HCT116 (cell line): ENCODE measurements at regions not wholly inside any gene's neighbourhood (a gene's known extent, or its start where the extent isn't known, plus 50 kb on each side); places are given as distances from the start of the nearest gene placed in this dataset.

Experiments used
- ATAC-seq: fragments of 200-7000 bp; cut with Tn5 transposase; 2 replicates; pipeline ENCODE4 v1.9.1; 2020; ENCODE audit warnings: mild to moderate bottlenecking, moderate library complexity
- BruUV-seq: library from RNA; stranded (reverse); fragments of 400-500 nt; replicated peaks from 2 replicates; lab custom pipeline; 2021; lab: Mats Ljungman, UMichigan
- CTCF ChIA-PET: fragments of 300-600 bp; sonication (Branson Sonifier 250); formaldehyde crosslinking; loops from one replicate; lab custom pipeline; 2021; ENCODE audit warnings: antibody characterized with exemption; lab: Charles Lee
- POLR2A ChIA-PET: fragments of 300-600, 350-600 bp; sonication (Branson Sonifier 250); formaldehyde crosslinking; loops from one replicate; lab custom pipeline; 2021; ENCODE audit warnings: antibody characterized with exemption; lab: Charles Lee
- RAD21 ChIA-PET, 2 experiments: fragments of 300-600 bp; sonication (Branson Sonifier 250); formaldehyde crosslinking; loops; one replicate each; lab custom pipeline; 2023; ENCODE audit warnings: low total read pairs in 2 of 2; ENCODE audit not compliant: uncharacterized antibody in 2 of 2, unreplicated experiment in 2 of 2, low non-redundant PET in 1 of 2; lab: Charles Lee
- DNase-seq: peaks from one replicate; pipeline ENCODE4 v3.0.0-alpha.2; 2010; ENCODE audit warnings: low read depth, low spot score
- H2AFZ ChIP-seq: fragments of 200-600 bp; shearing (Covaris generic), sonication (generic); 2 replicates; pipeline ENCODE4 v1.6.1; 2017; ENCODE audit warnings: low read depth, mixed run types, mixed read lengths, antibody characterized with exemption, low read length; ENCODE audit not compliant: poor library complexity, severe bottlenecking
- H3K27ac ChIP-seq: 2 replicates; pipeline ENCODE4 v1.5.1; 2012; ENCODE audit warnings: low read depth, low read length
- H3K27me3 ChIP-seq: fragments of 200-600 bp; sonication (generic); 2 replicates; pipeline ENCODE4 v1.6.1; 2016; ENCODE audit warnings: mixed run types, low read length, mixed read lengths; ENCODE audit not compliant: insufficient read depth
- H3K36me3 ChIP-seq, 2 experiments: fragments of 200-500 bp in 1 of 2; fragments of 200-600 bp in 1 of 2; sonication (Bioruptor generic) in 1 of 2; sonication (generic) in 1 of 2; 2 replicates each; pipeline versions ENCODE4 v1.5.1 to v1.6.1; 2014 to 2016; ENCODE audit warnings: low read length in 2 of 2, inconsistent platforms in 1 of 2, mixed read lengths in 1 of 2, mixed run types in 1 of 2; ENCODE audit not compliant: insufficient read depth in 2 of 2, control insufficient read depth in 1 of 2
- H3K4me1 ChIP-seq, 2 experiments: fragments of 200-600 bp in 1 of 2; sonication (generic) in 1 of 2; 2 replicates each; pipeline versions ENCODE4 v1.5.1 to v1.6.1; 2012 to 2017; ENCODE audit warnings: low read length in 2 of 2, inconsistent platforms in 1 of 2, mild to moderate bottlenecking in 1 of 2, mixed read lengths in 1 of 2, mixed run types in 1 of 2, moderate library complexity in 1 of 2; ENCODE audit not compliant: insufficient read depth in 2 of 2, control insufficient read depth in 1 of 2
- H3K4me2 ChIP-seq: fragments of 200-600 bp; sonication (generic); 2 replicates; pipeline ENCODE4 v1.6.1; 2017; ENCODE audit warnings: mixed run types, low read length, mixed read lengths
- H3K4me3 ChIP-seq, 2 experiments: fragments of 200-600 bp in 1 of 2; sonication (generic) in 1 of 2; replicated peaks in 1 of 2; 2 replicates each; pipeline ENCODE4 v1.5.1; 2011 to 2016; ENCODE audit warnings: low read length in 2 of 2, control low read depth in 1 of 2, low read depth in 1 of 2, mild to moderate bottlenecking in 1 of 2, mixed read lengths in 1 of 2, mixed run types in 1 of 2
- H3K79me2 ChIP-seq: fragments of 200-600 bp; sonication (generic); 2 replicates; pipeline ENCODE4 v1.6.1; 2017; ENCODE audit warnings: mild to moderate bottlenecking, mixed run types, low read length, moderate library complexity, mixed read lengths; ENCODE audit not compliant: insufficient read depth
- H3K9ac ChIP-seq: fragments of 200-600 bp; sonication (generic); 2 replicates; pipeline ENCODE4 v1.6.1; 2016; ENCODE audit warnings: low read length, mixed read lengths
- H3K9me2 ChIP-seq: fragments of 200-600 bp; sonication (generic), shearing (Covaris generic); 2 replicates; pipeline ENCODE4 v1.6.1; 2017; ENCODE audit warnings: mixed run types, mild to moderate bottlenecking, moderate library complexity; ENCODE audit not compliant: insufficient read depth
- H3K9me3 ChIP-seq, 2 experiments: fragments of 200-500 bp in 1 of 2; fragments of 200-600 bp in 1 of 2; sonication (Bioruptor generic) in 1 of 2; sonication (generic) in 1 of 2; 2 replicates each; pipeline ENCODE4 v1.6.1; 2014 to 2017; ENCODE audit warnings: low read length in 2 of 2, mixed read lengths in 2 of 2, inconsistent platforms in 1 of 2, low read depth in 1 of 2, mild to moderate bottlenecking in 1 of 2, mixed run types in 1 of 2, moderate library complexity in 1 of 2; ENCODE audit not compliant: control insufficient read depth in 1 of 2, insufficient read depth in 1 of 2
- H4K20me1 ChIP-seq: fragments of 200-600 bp; sonication (generic), shearing (Covaris generic); 2 replicates; pipeline ENCODE4 v1.6.1; 2017; ENCODE audit warnings: mixed run types, mild to moderate bottlenecking, moderate library complexity; ENCODE audit not compliant: insufficient read depth
- CEBPB ChIP-seq: IDR thresholded peaks from 2 replicates; pipeline ENCODE4 v1.6.1; 2012; ENCODE audit warnings: low read depth
- CTCF ChIP-seq, 3 experiments: fragments of 200-600 bp in 1 of 3; sonication (generic) in 1 of 3; IDR thresholded peaks in 2 of 3; conservative IDR thresholded peaks in 1 of 3; 2 replicates each; pipeline ENCODE4 v1.5.1; 2012 to 2017; ENCODE audit warnings: low read depth in 2 of 3, low read length in 2 of 3, antibody characterized with exemption in 1 of 3, borderline replicate concordance in 1 of 3, control low read depth in 1 of 3, mild to moderate bottlenecking in 1 of 3, mixed read lengths in 1 of 3, mixed run types in 1 of 3, moderate library complexity in 1 of 3; ENCODE audit not compliant: insufficient read depth in 1 of 3
- EGR1 ChIP-seq: IDR thresholded peaks from 2 replicates; pipeline ENCODE4 v1.6.1; 2012; ENCODE audit warnings: low read depth
- JUND ChIP-seq: IDR thresholded peaks from 2 replicates; pipeline ENCODE4 v1.6.1; 2012
- SIN3A ChIP-seq: IDR thresholded peaks from 2 replicates; pipeline ENCODE4 v1.6.1; 2012; ENCODE audit warnings: low read depth
- SP1 ChIP-seq: IDR thresholded peaks from 2 replicates; pipeline ENCODE4 v1.6.1; 2012; ENCODE audit warnings: low read depth
- TCF7L2 ChIP-seq: IDR thresholded peaks from 2 replicates; pipeline ENCODE4 v1.7.0; 2011; ENCODE audit warnings: borderline replicate concordance, inconsistent platforms; ENCODE audit not compliant: insufficient read depth, insufficient read length; ENCODE audit errors: extremely low read depth
- ZFX ChIP-seq: fragments of 450-650 bp; IDR thresholded peaks from 2 replicates; pipeline ENCODE4 v1.6.1; 2017
- intact Hi-C: fragments of 100-400 bp; cut with micrococcal nuclease; formaldehyde crosslinking; loops from 2 replicates; pipeline ENCODE4 v1.10.0; 2022
- TF ChIP-seq, protein P1 (sequence below): IDR thresholded peaks from 2 replicates; pipeline ENCODE4 v1.6.1; 2011; ENCODE audit warnings: mild to moderate bottlenecking, low read length, moderate library complexity; ENCODE audit not compliant: insufficient replicate concordance; ENCODE audit errors: extremely low read depth
- TF ChIP-seq, protein P2 (sequence below): IDR thresholded peaks from 2 replicates; pipeline ENCODE4 v1.6.1; 2012

DNA sequence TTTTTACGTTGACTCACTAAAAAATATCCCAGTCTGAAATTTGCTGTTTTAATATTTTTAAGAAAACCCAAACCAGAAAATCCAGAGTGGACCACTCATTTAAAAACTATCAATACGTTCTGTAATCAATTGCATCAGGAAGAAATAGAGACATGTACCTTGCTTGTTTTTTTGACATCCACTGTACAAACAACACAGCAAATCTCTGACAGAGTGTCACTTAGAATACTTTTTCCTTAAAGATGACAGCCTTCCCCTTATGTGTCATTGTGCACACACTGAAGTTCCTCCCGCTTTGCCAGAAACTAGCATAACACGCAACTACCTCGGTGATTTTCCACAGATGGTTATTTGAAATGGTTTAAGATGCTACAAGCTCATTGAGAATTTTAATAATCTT, 321.7 kb upstream of the PFKP start:
- Histone ChIP-seq H3K9me2 (no peaks in the 10 kb centered on the region), H3K27ac (no peak overlapping the region), H3K9ac (no peak overlapping the region), H3K4me3 (no peak overlapping the region), H3K36me3 (no peaks in the 10 kb centered on the region), H3K4me1 (no peaks in the 10 kb centered on the region), H3K79me2 (no peaks in the 10 kb centered on the region), H2AFZ (no peak overlapping the region), H3K4me2 (no peak overlapping the region), H3K9me3 (no peaks in the 10 kb centered on the region), H3K27me3 (no peaks in the 10 kb centered on the region), H4K20me1 (no peaks in the 10 kb centered on the region)
- no TSS peak for BruUV-seq
- intact Hi-C loops = no loop called here
- ChIA-PET RAD21 (no interaction called here), POLR2A (no interaction called here), CTCF (no interaction called here)
- DNase-seq = no peak
- TF ChIP-seq SP1 (no peak), TCF7L2 (no peak), EGR1 (no peak), JUND (no peak), ZFX (no peak), SIN3A (no peak), CTCF (IDR thresholded peaks at IDR 0.05 in 2 of 3, conservative IDR thresholded peaks at IDR 0.05 in 1 of 3; ENCODE audit: borderline replicate concordance in 1 of 3, insufficient read depth in 1 of 3, low read depth in 2 of 3, low read length in 2 of 3) (no peak), CEBPB (no peak)
- TF ChIP-seq, protein P1, sequence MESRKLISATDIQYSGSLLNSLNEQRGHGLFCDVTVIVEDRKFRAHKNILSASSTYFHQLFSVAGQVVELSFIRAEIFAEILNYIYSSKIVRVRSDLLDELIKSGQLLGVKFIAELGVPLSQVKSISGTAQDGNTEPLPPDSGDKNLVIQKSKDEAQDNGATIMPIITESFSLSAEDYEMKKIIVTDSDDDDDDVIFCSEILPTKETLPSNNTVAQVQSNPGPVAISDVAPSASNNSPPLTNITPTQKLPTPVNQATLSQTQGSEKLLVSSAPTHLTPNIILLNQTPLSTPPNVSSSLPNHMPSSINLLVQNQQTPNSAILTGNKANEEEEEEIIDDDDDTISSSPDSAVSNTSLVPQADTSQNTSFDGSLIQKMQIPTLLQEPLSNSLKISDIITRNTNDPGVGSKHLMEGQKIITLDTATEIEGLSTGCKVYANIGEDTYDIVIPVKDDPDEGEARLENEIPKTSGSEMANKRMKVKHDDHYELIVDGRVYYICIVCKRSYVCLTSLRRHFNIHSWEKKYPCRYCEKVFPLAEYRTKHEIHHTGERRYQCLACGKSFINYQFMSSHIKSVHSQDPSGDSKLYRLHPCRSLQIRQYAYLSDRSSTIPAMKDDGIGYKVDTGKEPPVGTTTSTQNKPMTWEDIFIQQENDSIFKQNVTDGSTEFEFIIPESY = no peak
- TF ChIP-seq, protein P2, sequence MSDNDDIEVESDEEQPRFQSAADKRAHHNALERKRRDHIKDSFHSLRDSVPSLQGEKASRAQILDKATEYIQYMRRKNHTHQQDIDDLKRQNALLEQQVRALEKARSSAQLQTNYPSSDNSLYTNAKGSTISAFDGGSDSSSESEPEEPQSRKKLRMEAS = no peak
- no peak for ATAC-seq
